GM12878 (cell line): ENCODE measurements at regions not wholly inside any gene's neighbourhood (a gene's known extent, or its start where the extent isn't known, plus 50 kb on each side); places are given as distances from the start of the nearest gene placed in this dataset.

Source experiments
- EP300 ChIP-seq, 2 experiments: fragments of 150-350 bp in 1 of 2; IDR thresholded peaks; 2 replicates each; pipeline ENCODE4 v1.6.1; 2011 to 2012; ENCODE audit warnings: low read depth in 2 of 2, low read length in 2 of 2, borderline replicate concordance in 1 of 2, improper control_type of control experiment in 1 of 2, inconsistent platforms in 1 of 2; ENCODE audit not compliant: control insufficient read depth in 1 of 2
- RBBP5 ChIP-seq: fragments of 200-600 bp; sonication (generic); conservative IDR thresholded peaks from 2 replicates; pipeline ENCODE4 v1.6.1; 2016
- SMC3 ChIP-seq: IDR thresholded peaks from 2 replicates; pipeline ENCODE4 v1.6.1; 2011; ENCODE audit warnings: low read length, improper control_type of control experiment, borderline replicate concordance

DNA sequence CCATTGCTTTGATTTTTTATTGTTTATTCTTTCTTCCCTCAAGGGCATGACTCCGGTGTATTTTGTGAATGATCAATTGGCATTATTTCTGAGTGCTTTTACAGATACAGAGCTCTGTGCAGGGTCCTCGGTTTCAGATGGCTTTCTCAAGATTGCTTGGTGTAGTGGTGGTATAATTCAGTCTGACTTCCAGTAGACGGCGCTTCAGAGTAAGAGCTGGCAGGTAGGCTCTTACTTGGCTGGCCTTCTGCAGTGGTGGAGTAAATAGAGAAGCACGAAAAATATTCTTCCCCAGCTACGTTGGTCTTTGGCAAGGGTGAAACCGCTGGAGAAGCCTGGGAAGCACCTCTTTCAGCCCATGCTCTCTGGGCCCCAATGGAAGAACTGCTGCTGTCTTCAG is 723.0 kb upstream of the BCHE start:
- TF ChIP-seq SMC3 (no peak), EP300 (IDR thresholded peaks at IDR 0.05; ENCODE audit: borderline replicate concordance in 1 of 2, control insufficient read depth in 1 of 2, low read depth in 2 of 2, low read length in 2 of 2) (no peak), RBBP5 (no peak)
